ENCODE measurements at regions not wholly inside any gene's neighbourhood (a gene's known extent, or its start where the extent isn't known, plus 50 kb on each side); places are given as distances from the start of the nearest gene placed in this dataset.

GRCh38 chr5:175783739-175784138, 87.6 kb upstream of the CPLX2 start:
- TF ChIP-seq CTCF (conservative IDR thresholded peaks at IDR 0.05; ENCODE audit: low read depth, low read length) = no peak
- no peak overlapping the region for H3K4me3 ChIP-seq (ENCODE audit: low read depth, low read length)
- no peak for DNase-seq (ENCODE audit: low read depth)

- no peak overlapping the region for H3K4me3 ChIP-seq (ENCODE audit: low read depth, low read length)
- no peak for DNase-seq (ENCODE audit: low read depth)
- TF ChIP-seq CTCF (conservative IDR thresholded peaks at IDR 0.05; ENCODE audit: low read depth, low read length) = no peak
Measured at GRCh38 chr5:175784230-175784629, 87.1 kb upstream of the CPLX2 start.

GRCh38 chr5:175785681-175786080, 85.7 kb upstream of the CPLX2 start:
- TF ChIP-seq CTCF (conservative IDR thresholded peaks at IDR 0.05; ENCODE audit: low read depth, low read length) = no peak
- DNase-seq (ENCODE audit: low read depth) = no peak

GRCh38 chr5:175788155-175788787, 83.1 kb upstream of the CPLX2 start:
- no peak for TF ChIP-seq CTCF (conservative IDR thresholded peaks at IDR 0.05; ENCODE audit: low read depth, low read length)
- DNase-seq (ENCODE audit: low read depth) = no peak
- no peak overlapping the region for H3K4me3 ChIP-seq (ENCODE audit: low read depth, low read length)

More at GRCh38 chr5:175785681-175786080, 85.7 kb upstream of the CPLX2 start:
- H3K4me3 ChIP-seq (ENCODE audit: low read depth, low read length) = no peak overlapping the region

GRCh38 chr5:175789670-175790069, 81.7 kb upstream of the CPLX2 start:
- no peak overlapping the region for H3K4me3 ChIP-seq (ENCODE audit: low read depth, low read length)
- no peak for DNase-seq (ENCODE audit: low read depth)
- TF ChIP-seq CTCF (conservative IDR thresholded peaks at IDR 0.05; ENCODE audit: low read depth, low read length) = no peak

- no peak for TF ChIP-seq CTCF (conservative IDR thresholded peaks at IDR 0.05; ENCODE audit: low read depth, low read length)
- no peak for DNase-seq (ENCODE audit: low read depth)
- no peak overlapping the region for H3K4me3 ChIP-seq (ENCODE audit: low read depth, low read length)
Measured at GRCh38 chr5:175790796-175791195, 80.6 kb upstream of the CPLX2 start.

- no peak for DNase-seq (ENCODE audit: low read depth)
- TF ChIP-seq CTCF (conservative IDR thresholded peaks at IDR 0.05; ENCODE audit: low read depth, low read length) = no peak
- no peak overlapping the region for H3K4me3 ChIP-seq (ENCODE audit: low read depth, low read length)
Measured at GRCh38 chr5:175795959-175796358, 75.4 kb upstream of the CPLX2 start.
